SU-DHL-6 (cell line): ENCODE measurements at regions not wholly inside any gene's neighbourhood (a gene's known extent, or its start where the extent isn't known, plus 50 kb on each side); places are given as distances from the start of the nearest gene placed in this dataset.

Experiments used
- H2AFZ ChIP-seq: fragments of 200-600 bp; sonication (generic); 2 replicates; pipeline ENCODE4 v1.6.1; 2014; ENCODE audit warnings: low read depth, mild to moderate bottlenecking, moderate library complexity, mixed read lengths, antibody characterized with exemption, low read length; ENCODE audit not compliant: severe bottlenecking
- H3F3A ChIP-seq: fragments of 200-600 bp; shearing (Covaris generic); 2 replicates; pipeline ENCODE4 v1.6.0; 2016; ENCODE audit warnings: antibody characterized with exemption, mild to moderate bottlenecking; ENCODE audit not compliant: insufficient read depth
- H3K27ac ChIP-seq: fragments of 200-600 bp; sonication (generic); 2 replicates; pipeline ENCODE4 v1.5.1; 2016; ENCODE audit warnings: low read depth, mild to moderate bottlenecking, low read length, moderate library complexity, mixed read lengths
- H3K27me3 ChIP-seq: fragments of 200-600 bp; sonication (generic), shearing (Covaris generic); 2 replicates; pipeline ENCODE4 v1.6.0; 2014; ENCODE audit warnings: mild to moderate bottlenecking, low read length
- H3K36me3 ChIP-seq: fragments of 200-600 bp; sonication (generic); 2 replicates; pipeline ENCODE4 v1.6.1; 2014; ENCODE audit warnings: mild to moderate bottlenecking, low read length, mixed read lengths
- H3K4me2 ChIP-seq: fragments of 300-600, 200-600 bp; shearing (Covaris generic), sonication (generic); 2 replicates; pipeline ENCODE4 v1.6.0; 2014; ENCODE audit warnings: low read length, low read depth, mild to moderate bottlenecking; ENCODE audit not compliant: poor library complexity, severe bottlenecking
- H3K4me3 ChIP-seq: fragments of 200-600 bp; sonication (generic); 2 replicates; pipeline ENCODE4 v1.5.1; 2014; ENCODE audit warnings: antibody characterized with exemption, low read length, mild to moderate bottlenecking, mixed read lengths; ENCODE audit not compliant: insufficient read depth, poor library complexity, severe bottlenecking
- H3K79me2 ChIP-seq: fragments of 200-600 bp; sonication (generic); 2 replicates; pipeline ENCODE4 v1.6.1; 2014; ENCODE audit warnings: mild to moderate bottlenecking, low read length, moderate library complexity; ENCODE audit not compliant: insufficient read depth
- H3K9ac ChIP-seq: fragments of 200-600 bp; sonication (generic); 2 replicates; pipeline ENCODE4 v1.7.0; 2014; ENCODE audit warnings: mild to moderate bottlenecking, low read length
- H3K9me2 ChIP-seq: fragments of 200-600 bp; sonication (generic); replicated peaks from 2 replicates; pipeline ENCODE4 v1.6.1; 2014; ENCODE audit warnings: low read length; ENCODE audit not compliant: insufficient read depth
- H3K9me3 ChIP-seq: fragments of 200-600 bp; sonication (generic); 2 replicates; pipeline ENCODE4 v1.6.1; 2014; ENCODE audit warnings: low read length, mixed read lengths; ENCODE audit not compliant: insufficient read depth
- H4K20me1 ChIP-seq: fragments of 200-600 bp; sonication (generic); 2 replicates; pipeline ENCODE4 v1.6.1; 2014; ENCODE audit warnings: low read depth, mild to moderate bottlenecking, antibody characterized with exemption, low read length, moderate library complexity, mixed read lengths
- CTCF ChIP-seq: fragments of 200-600 bp; sonication (generic); IDR thresholded peaks from one replicate; pipeline ENCODE4 v1.5.1; 2017; ENCODE audit warnings: antibody characterized with exemption, mild to moderate bottlenecking, low read length, moderate library complexity; ENCODE audit not compliant: insufficient read depth, poor library complexity, severe bottlenecking
- EZH2phosphoT487 ChIP-seq: fragments of 200-600 bp; sonication (generic), shearing (Covaris generic); conservative IDR thresholded peaks from 2 replicates; pipeline ENCODE4 v1.6.1; 2018; ENCODE audit warnings: mild to moderate bottlenecking, antibody characterized with exemption, low read length, moderate library complexity, mixed read lengths

- Histone ChIP-seq H3K79me2 (no peaks in the 10 kb centered on the region), H3K27ac (no peak overlapping the region)
- TF ChIP-seq CTCF = no peak
These were observed 118.5 kb upstream of the CHST15 start for GRCh38 chr10:124211921-124212320.

GRCh38 chr10:124210263-124210662, 116.9 kb upstream of the CHST15 start:
- H3K9me3 ChIP-seq = no peaks in the 10 kb centered on the region; the same call in 1 of the 2 replicates
- H4K20me1 ChIP-seq = no peaks in the 10 kb centered on the region
- no peaks in the 10 kb centered on the region for H3K27me3 ChIP-seq
- H3K36me3 ChIP-seq = no peaks in the 10 kb centered on the region
- no peaks in the 10 kb centered on the region for H3K9me2 ChIP-seq
- no peaks in the 10 kb centered on the region for H3K79me2 ChIP-seq
- no peak overlapping the region for H3K27ac ChIP-seq
- H3K4me3 ChIP-seq = no peak overlapping the region
- TF ChIP-seq CTCF (no peak), EZH2phosphoT487 (no peak)
- no peak overlapping the region for H2AFZ ChIP-seq
- H3K4me2 ChIP-seq = no peak overlapping the region
- H3K9ac ChIP-seq = no peak overlapping the region
- H3F3A ChIP-seq = no peaks in the 10 kb centered on the region

More at GRCh38 chr10:124211921-124212320, 118.5 kb upstream of the CHST15 start:
- no peaks in the 10 kb centered on the region; the same call in 1 of the 2 replicates for H3K9me3 ChIP-seq
- no peak overlapping the region for H3K9ac ChIP-seq
- no peaks in the 10 kb centered on the region for H3K36me3 ChIP-seq
- H3K9me2 ChIP-seq = no peaks in the 10 kb centered on the region
- H3K27me3 ChIP-seq = no peaks in the 10 kb centered on the region
- H3F3A ChIP-seq = no peaks in the 10 kb centered on the region
- no peaks in the 10 kb centered on the region for H4K20me1 ChIP-seq
- H3K4me2 ChIP-seq = no peak overlapping the region
- no peak overlapping the region for H3K4me3 ChIP-seq
- no peak overlapping the region for H2AFZ ChIP-seq

DNA sequence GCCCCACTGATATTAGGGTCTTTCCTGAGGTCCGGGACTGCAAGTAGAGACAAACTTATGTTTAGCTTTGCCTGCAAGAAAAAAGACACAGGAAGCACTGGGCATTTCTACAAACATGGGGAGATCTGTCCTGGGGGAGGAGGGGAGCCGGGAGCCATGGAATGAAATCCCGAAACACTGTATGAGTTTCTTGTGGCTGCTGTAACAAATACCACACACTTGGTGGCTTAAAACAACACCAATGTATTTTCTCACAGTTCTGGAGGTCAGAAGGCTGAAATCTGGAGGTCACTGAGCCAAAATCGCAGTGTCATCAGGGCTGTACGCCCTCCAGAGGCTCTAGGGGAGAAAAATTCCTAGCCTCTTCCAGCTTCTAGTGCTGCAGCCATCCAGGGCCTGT, 114.0 kb upstream of the CHST15 start:
- no peak overlapping the region for H3K27ac ChIP-seq
- no peaks in the 10 kb centered on the region for H4K20me1 ChIP-seq
- H3K79me2 ChIP-seq = no peaks in the 10 kb centered on the region
- no peaks in the 10 kb centered on the region for H3K9me2 ChIP-seq
- H2AFZ ChIP-seq = no peak overlapping the region
- no peaks in the 10 kb centered on the region; the same call in 1 of the 2 replicates for H3K9me3 ChIP-seq
- H3K9ac ChIP-seq = no peak overlapping the region
- no peak for TF ChIP-seq EZH2phosphoT487
- no peak for TF ChIP-seq CTCF
- H3K4me3 ChIP-seq = no peak overlapping the region
- no peaks in the 10 kb centered on the region for H3F3A ChIP-seq
- H3K36me3 ChIP-seq = no peaks in the 10 kb centered on the region
- H3K4me2 ChIP-seq = no peak overlapping the region
- no peaks in the 10 kb centered on the region for H3K27me3 ChIP-seq
